ENCODE measurements at regions not wholly inside any gene's neighbourhood (a gene's known extent, or its start where the extent isn't known, plus 50 kb on each side); places are given as distances from the start of the nearest gene placed in this dataset.

GRCh38 chr2:236766850-236767249, 197.2 kb downstream of the ACKR3 start:
- TF ChIP-seq GATA2 (IDR thresholded peaks at IDR 0.05; ENCODE audit: low read depth, low read length) (no peak), GATA3 (IDR thresholded peaks at IDR 0.05; ENCODE audit: low read depth, low read length) (no peak)

Measured in SH-SY5Y (cell line).